Cardiac septum (tissue), 1 donor: ENCODE measurements at regions not wholly inside any gene's neighbourhood (a gene's known extent, or its start where the extent isn't known, plus 50 kb on each side); places are given as distances from the start of the nearest gene placed in this dataset.
"Not testable (repeated sequence)": the region's sequence is repeated elsewhere in the genome, so short reads cannot be mapped to it uniquely, and the experiment has no call there.

Source experiments
- DNase-seq: peaks from one replicate; pipeline ENCODE4 v3.0.0-alpha.2; 2020; ENCODE audit warnings: low spot score
- intact Hi-C: fragments of 100-400 bp; cut with DNase I; formaldehyde crosslinking; loops from one replicate; pipeline ENCODE4 v1.14.0; 2022
- donor health status: DM: no; HTN: no; CAD: no.

DNA sequence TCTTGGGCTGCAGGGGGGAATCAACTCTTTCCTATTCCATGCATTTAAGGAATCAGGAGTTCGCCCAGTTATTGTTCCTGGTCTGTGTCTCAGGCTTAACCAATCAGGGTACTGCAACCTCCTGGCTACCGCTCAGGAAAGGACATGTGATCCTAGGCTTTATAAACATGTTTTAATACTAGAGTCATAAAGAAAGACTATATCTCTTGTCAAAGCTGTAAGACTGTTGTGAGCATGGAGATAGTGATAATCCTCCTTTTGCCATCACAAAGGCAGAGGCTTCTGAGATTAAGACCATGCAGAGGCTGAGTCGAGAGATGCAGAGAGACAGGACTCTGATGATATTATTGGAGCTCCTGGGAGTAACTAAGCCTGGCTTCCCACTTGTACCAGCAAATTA lies 137.0 kb downstream of the YIPF5 start:
- intact Hi-C loops = loop anchor here (5.0 kb wide), 1 partner anchor 109 kb away; no protein-coding TSS in a partner anchor
- DNase-seq = no peak

DNA sequence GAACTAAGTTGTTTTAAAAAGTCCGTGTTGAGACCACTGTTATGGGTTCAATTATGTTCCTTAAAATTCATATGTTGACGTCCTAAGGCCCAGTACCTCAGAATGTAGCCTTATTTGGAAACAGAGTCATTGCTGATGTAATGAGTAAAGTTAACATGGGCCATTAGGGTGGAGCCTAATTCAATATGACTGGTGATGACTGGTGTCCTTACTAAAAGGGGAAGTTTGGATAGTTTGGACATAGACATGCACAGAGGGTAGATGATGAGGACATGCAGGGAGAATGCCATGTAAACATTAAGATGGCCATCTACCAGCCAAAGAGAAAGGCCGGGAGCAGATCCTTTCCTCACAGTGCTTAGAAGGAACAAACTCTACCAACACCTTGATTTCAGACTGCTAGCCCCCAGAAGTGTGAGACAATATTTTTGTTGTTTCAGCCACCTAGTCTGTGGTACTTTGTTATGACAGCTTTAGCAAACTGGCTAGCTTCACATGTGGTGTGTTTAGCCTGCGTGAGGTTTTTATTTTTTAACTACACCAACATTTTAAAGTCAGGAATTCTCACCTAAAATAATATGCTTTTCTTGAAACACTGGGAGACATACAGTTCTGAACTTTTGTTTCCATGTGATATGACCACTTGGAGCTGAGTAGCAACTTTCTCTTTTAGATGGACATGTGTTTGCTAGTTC lies 135.3 kb downstream of the YIPF5 start:
- intact Hi-C loops = no loop called here
- no peak for DNase-seq

DNA sequence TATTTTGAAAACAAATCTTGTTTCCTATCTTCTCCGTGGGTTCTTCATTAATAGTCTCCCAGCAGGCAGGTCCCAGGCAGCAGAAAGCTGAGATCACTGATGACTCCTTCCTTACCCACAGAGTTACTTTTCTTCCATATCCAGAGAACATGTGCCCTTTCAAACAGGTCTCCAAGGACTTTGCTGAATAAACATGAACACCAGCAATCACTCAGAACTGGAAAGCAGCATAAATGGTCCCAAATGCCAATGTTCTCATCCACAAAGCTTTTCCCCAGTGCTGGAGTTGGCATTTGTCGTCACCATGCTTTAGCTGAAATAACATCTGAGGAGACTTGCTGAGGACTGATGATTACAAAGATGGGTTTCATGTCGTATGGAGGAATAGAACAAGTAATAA lies 134.0 kb downstream of the YIPF5 start:
- intact Hi-C loops = no loop called here
- DNase-seq = no peak

DNA sequence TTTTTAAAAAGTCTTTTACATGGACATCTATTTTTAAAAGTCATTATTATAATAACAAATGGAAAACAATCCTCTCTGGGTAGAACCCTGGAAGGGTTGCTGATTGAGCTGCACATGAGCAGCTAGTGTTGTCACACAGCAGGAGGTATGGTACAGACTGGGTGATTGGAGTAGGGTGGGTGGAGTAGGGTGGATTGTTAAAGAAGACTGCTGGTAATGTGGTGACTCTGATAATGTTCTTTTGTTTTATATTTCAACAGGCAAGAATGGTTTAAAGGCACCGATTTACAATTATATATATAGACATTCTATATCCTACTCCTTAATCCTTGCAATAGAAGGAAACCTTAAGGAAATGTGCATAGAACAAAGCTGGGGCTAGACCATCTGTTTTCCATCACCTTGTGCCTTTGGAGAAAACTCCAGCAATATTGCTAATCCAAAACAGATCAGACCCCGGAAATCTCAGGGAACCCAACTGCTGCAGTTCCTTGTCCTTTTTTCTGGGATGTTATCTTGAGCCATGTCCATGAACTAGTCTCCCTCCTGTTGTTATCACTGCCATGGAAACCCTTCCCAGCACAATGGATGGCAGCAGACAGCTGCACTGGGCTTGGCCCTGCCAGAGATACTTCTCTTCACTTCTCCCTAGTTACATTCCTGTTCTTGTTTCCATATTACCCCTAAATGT lies 129.7 kb downstream of the YIPF5 start:
- intact Hi-C loops = no loop called here
- DNase-seq = no peak

DNA sequence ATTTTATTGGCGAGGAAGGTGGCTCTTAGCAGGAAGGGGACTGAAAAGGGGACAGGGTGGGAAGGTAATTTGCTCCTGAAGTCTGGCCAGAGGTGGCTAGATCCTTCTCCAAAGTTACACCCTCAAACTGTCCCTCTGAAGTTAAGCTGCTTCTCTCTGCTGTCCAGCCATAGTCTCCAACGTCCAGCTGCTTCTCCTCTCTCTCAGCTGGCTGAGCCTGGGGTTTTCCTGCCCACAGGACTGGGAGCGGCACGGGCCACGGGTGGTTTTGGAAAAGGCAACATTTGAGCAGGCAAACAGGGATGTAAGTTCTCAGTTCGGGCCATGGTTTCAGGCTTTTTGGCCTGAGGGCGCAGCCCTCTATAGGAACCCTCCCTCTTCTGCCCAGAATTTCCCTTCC lies 128.3 kb downstream of the YIPF5 start:
- intact Hi-C loops = no loop called here
- DNase-seq = no peak

DNA sequence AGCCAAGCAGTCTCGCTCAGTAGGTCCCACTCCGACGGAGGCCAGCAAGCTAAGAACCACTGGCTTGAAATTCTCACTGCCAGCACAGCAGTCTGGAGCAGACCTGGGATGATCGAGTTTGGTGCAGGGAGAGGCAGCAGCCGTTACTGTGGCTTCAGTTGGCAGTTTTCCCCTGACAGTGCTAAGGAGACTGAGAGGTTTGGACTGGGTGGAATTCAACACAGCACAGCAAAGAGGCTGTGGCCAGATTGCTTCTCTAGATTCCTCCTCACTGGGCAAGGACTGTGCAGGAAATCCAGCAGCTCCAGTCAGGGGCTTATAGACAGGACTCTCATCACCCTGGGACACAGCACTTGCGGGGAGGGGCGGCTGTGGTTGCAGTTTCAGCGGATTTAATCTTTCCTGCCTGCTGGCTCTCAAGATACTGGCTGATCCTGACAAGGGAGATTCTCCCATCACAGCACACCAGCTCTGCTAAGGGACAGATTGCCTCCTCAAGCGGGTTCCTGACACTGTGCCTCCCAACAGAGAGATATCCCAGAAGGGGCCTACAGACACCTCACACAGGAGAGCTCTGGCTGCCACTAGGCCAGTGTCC lies 122.1 kb downstream of the YIPF5 start:
- DNase-seq = no peak
- intact Hi-C loops = no loop called here

DNA sequence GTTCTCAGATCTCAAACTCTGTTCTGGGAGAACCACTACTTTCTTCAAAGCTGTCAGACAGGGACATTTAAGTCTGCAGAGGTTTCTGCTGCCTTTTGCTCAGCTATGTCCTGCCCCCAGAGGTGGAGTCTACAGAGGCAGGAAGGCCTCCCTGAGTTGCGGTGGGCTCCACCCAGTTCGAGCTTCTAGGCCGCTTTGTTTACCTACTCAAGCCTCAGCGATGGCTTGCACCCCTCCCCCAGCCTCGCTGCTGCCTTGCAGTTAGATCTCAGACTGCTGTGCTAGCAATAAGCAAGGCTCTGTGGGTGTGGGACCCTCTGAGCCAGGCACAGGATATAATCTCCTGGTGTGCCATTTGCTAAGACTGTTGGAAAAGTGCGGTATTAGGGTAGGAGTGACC lies 115.1 kb downstream of the YIPF5 start:
- DNase-seq, intact Hi-C loops: not testable (repeated sequence)

DNA sequence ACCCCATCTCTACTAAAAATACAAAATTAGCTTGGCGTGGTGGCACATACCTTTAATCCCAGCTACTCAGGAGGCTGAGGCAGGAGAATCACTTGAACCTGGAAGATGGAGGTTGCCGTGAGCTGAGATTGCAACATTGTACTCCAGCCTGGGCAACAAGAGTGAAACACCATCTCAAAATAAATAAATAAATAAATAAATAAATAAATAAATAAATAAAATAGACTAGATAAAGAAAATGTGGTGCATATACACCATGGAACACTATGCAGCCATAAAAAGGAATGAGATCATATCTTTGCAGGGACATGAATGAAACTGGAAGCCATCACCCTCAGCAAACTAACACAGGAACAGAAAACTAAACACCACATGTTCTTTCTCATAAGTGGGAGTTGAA lies 110.4 kb downstream of the YIPF5 start:
- DNase-seq, intact Hi-C loops: not testable (repeated sequence)

DNA sequence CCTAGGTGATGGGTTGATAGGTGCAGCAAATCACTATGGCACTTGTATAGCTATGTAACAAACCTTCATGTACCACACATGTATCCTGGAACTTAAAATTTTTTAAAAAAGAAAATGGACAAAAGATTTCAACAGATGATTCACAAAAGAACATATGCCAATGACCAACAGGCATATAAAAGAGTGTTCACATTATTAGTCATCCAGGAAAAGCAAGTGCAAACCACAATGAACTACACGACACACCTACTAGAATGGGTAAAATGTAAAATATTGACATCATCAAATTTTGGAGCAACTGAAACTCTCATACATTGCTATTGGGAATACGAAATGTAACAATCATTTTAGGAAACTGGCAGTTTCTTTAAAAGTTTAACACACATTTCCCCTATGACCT lies 109.9 kb downstream of the YIPF5 start:
- intact Hi-C loops = no loop called here
- no peak for DNase-seq

DNA sequence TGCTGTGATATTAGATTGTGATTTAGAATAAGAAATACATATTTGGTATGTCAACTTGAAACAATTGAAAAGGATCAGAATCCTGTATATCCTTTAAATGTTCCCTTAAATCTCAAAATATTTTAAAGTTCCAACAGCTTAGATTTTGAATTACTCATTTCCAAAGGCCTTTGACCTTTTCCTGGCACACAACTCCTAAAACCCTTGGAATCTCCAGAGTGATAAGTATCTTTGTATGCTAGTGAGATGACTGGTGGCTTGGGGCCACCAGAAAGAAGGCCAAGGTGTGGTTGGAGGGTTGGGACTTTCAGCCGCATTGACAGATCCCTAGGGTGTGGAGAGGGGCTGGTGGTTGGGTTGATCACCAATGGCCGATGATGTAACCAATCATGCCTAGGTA lies 104.7 kb downstream of the YIPF5 start:
- intact Hi-C loops = no loop called here
- DNase-seq = no peak

DNA sequence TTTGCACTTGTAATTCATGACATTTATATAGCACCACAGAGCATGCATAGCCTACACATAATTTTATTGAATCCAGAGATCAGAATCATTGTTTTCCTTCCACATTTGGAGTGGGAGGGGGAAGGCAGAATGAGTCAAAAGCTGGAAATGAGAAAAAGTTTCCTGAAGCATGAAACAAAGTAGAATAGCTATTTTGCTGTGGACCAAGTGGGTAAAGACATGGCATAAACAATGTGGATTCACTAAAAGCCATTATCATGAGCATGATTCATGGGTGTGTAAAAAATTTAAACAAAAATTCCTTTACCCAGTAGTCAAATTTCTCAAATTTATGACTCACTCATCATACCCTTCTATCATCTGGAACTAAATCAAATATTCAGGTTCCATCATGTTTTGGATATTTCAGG lies 97.9 kb downstream of the YIPF5 start:
- intact Hi-C loops = no loop called here
- no peak for DNase-seq

DNA sequence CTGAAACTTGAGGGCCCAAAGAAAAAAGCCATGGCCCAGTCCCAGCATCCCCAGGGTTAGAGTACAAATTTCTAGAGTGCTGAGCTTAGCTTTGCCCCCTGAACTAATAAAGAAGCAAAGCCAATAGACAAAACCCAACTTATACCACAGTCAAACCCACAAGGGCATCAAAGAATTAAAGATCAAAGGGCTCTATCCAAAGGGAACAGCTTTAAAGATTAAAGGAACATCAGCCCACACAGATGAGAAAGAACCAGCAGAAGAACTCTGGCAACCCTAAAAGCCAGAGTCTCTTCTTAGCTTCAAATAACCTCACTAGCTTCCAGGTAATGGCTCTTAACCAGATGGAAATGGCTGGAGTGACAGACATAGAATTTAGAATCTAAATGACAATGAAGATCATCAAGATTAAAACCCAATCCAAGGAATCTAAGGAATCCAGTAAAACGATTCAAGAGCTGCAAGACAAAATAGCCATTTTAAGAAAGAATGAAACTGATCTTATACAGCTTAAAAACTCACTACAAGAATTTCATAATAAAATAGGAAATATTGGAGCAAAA lies 93.9 kb downstream of the YIPF5 start:
- intact Hi-C loops = no loop called here
- no peak for DNase-seq

DNA sequence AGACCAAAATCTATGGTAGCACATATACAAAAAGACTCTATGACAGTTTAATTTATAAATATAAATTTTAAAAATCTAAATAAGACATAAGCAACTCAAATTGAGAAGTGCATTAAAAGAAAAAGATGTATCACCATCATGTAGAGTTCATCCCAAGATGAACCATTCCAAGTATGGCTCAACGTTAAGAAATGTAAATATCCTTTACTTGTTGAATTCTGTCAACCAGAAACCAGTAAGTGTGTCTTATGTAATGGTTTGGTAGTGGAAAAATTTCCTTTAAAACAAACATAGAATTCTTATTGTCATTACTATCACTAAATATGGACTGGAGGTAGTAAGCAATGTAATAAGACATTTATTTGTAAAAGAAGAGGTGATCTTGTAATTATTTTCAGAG lies 87.3 kb downstream of the YIPF5 start:
- intact Hi-C loops = no loop called here
- no peak for DNase-seq

DNA sequence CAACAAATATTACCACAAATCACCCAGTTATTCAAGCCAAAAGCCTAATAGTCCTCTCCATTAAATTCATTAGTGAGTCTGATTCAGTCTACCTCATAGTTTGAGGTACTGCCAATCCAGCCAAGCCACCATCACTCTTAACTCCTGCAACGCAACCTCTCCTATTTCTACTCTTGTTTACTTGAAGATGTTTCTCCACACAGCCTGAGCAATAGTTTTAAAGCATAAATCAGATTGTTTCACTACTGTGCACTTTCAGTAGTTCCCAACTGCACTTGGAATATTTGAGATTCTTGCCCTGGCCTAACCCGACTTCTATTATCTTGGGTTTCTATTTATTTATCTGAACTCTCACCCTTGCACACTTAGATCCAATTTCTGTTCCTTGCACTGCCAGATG lies 85.5 kb downstream of the YIPF5 start:
- intact Hi-C loops = no loop called here
- no peak for DNase-seq

DNA sequence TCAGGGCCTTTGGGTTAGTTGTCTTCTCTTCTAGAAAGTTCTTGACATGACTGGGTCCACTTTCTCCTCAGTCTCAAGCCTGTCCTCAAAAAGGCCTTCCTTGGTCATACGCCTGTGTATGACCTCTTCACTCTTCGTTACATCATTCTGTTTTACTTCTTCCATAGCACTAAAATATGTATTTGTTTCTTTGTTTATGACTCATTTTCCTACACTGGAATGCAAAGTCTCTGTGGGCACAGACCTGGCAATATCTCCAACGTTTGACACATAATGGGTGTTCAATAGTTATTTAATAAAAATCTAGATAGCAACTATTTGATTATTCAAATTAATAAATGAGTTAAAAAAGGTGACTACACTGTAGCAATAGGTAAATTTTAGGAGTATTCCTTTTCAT lies 85.1 kb downstream of the YIPF5 start:
- intact Hi-C loops = no loop called here
- no peak for DNase-seq

DNA sequence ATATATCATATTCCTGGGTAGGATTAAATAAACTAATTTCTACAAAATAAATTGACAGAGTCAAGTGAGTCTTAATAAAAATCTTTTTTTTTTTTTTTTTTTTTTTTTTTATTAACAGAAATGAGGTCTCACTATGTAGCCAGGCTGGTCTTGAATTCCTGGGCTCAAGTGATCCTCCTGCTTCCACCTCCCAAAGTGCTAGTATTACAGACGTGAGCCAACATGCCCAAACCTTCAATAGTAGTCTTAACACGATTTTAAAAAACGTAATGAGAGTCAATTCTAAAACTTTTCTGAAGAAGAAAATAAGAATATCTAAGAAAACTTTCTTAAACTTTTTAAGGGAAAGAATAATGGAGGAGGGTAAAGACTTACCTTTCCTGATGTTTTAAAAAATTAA lies 84.2 kb downstream of the YIPF5 start:
- no peak for DNase-seq
- intact Hi-C loops = no loop called here

DNA sequence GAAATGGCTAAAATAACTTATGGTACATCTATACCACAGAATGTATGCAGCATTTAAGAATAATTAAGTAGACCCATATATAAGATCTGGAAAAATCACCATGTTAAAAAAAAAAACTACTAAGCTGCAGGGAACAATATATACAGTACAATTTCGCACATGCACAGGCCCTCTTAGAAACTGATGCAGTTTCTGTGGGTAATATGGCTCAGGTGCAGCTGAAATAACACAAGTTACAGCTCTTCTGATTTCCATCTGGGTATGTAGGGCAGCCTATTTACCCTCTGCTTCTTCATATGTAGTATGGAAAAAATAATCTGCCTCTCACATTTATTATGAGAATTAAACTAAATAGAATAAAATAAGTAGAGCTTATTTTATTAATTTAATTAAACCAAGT lies 82.9 kb downstream of the YIPF5 start:
- intact Hi-C loops = no loop called here
- DNase-seq = no peak

DNA sequence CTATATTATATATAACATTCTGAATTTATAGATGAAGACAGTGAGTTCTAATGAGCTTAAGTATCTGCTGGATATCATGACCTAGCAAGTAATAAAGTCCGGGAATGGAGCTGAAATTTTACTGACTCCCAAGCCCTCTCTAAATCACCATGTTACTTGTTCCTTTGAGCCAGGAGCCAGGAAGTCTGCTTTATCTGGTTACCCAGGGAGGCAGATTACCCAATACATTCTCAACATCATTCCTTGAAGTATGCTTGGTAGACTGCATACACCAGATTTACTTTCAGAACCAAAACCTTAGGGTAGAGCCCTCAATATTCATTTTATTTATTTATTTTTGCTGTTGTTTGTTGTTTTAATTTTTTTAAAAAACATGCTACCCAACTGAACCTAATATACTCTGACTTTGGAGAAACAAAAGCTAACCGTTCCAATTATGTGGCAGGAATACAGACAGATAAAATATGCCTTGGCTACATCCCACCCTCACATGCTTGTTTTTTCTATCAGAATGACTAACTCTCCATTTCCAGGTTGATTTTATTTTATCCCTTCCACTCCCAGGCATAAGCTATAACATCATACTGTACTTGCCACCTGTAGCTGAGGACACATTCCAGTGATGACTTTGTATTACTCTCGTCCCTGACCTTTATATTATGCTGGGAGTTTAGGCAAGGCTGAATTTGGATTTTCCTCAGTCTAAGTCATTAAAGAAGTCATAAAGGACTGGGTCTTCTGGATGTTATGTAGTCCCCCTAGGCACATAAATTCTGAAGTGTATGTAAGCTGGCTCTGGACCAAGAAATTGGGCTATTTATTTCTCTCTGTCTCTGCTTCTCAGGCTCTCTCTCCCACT lies 82.0 kb downstream of the YIPF5 start:
- intact Hi-C loops = no loop called here
- DNase-seq = no peak

DNA sequence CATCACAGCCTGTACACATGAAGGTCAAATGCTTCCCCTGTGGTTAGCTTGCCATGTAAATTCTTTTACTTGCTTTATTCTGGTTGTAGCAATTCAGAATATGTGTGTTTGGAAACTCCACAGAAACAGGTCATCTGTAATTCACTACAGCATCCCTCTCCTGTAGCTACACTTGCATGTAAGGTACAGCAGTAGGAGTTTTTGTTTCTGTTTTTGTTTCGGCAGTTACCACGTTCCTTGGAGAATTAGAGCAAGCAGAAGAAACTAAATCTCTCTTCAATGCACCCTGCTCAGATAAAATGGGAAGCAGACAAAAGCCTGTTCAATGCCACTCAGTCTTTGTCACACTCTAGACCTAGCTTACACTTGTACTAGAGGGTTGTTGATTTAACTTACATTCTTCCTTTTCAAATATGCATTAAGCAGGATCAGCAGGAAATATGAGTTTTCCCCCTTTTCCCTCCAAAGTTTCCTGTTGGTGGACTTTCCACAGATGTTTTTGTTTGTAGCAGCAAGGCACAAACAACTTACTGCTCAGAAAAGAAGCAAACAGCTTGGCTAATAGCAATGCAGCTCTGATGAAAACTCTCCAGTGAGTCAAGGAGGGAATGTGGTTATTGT lies 80.9 kb downstream of the YIPF5 start:
- intact Hi-C loops = no loop called here

DNA sequence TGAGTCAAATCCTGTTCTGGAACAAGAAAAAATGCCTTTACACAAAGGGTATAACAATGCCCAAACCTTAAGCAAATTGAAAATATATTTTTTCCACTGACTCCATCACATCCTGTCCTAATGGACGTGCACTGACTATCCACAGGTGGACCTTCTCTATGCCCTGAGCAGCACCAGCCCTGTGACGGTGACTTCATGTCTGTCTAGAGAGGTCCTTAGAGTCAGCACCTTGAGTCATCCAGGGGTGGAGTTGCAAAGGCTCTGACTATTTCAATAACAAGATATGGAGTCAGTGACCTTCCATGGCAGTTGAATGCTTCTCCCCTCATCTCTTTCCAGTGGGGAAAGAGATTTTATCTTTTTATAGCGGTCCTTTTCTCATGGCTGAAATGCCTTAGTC lies 78.0 kb downstream of the YIPF5 start:
- intact Hi-C loops = no loop called here
- DNase-seq = no peak

More for the DNA sequence above, 80.9 kb downstream of the YIPF5 start:
- DNase-seq = no peak
